Mesothelial cell of epicardium (in vitro differentiated cells): ENCODE measurements at regions not wholly inside any gene's neighbourhood (a gene's known extent, or its start where the extent isn't known, plus 50 kb on each side); places are given as distances from the start of the nearest gene placed in this dataset.

Source experiments
- DNase-seq, 2 experiments: peaks; one replicate each; pipeline ENCODE4 v3.0.0; 2021; ENCODE audit warnings: low spot score in 2 of 2; ENCODE audit not compliant: unreplicated experiment in 2 of 2
- H3K27ac Mint-ChIP-seq: 2 replicates; pipeline ENCODE4 v1.8.0; 2021; ENCODE audit warnings: mixed read lengths
- H3K27me3 Mint-ChIP-seq: 2 replicates; pipeline ENCODE4 v1.8.0; 2021; ENCODE audit warnings: low read depth, mixed read lengths
- H3K36me3 Mint-ChIP-seq: 2 replicates; pipeline ENCODE4 v1.8.0; 2021; ENCODE audit warnings: mixed read lengths
- H3K4me1 Mint-ChIP-seq: 2 replicates; pipeline ENCODE4 v1.8.0; 2021; ENCODE audit warnings: mixed read lengths
- H3K4me3 Mint-ChIP-seq: 2 replicates; pipeline ENCODE4 v1.8.0; 2021; ENCODE audit warnings: mild to moderate bottlenecking, moderate library complexity, mixed read lengths
- H3K9me3 Mint-ChIP-seq: 2 replicates; pipeline ENCODE4 v1.8.0; 2021; ENCODE audit warnings: mixed read lengths
- CTCF ChIP-seq: fragments of 200-600 bp; sonication (generic); IDR thresholded peaks from one replicate; pipeline ENCODE4 v1.5.0; 2021; ENCODE audit warnings: antibody characterized with exemption; ENCODE audit not compliant: unreplicated experiment

- Mint-ChIP-seq H3K9me3 (no peaks in the 10 kb centered on the region), H3K36me3 (no peaks in the 10 kb centered on the region), H3K27me3 (peaks cover 17% of the 10 kb centered on the region), H3K4me3 (no peak overlapping the region), H3K27ac (no peak overlapping the region), H3K4me1 (no peaks in the 10 kb centered on the region)
- DNase-seq = no peak
- TF ChIP-seq CTCF = no peak
These were observed 142.3 kb downstream of the TLE3 start for GRCh38 chr15:69955240-69955894.

- no peaks in the 10 kb centered on the region for H3K4me1 Mint-ChIP-seq
- H3K36me3 Mint-ChIP-seq = no peaks in the 10 kb centered on the region
- no peaks in the 10 kb centered on the region for H3K9me3 Mint-ChIP-seq
- no peak for TF ChIP-seq CTCF
- peaks cover 18% of the 10 kb centered on the region for H3K27me3 Mint-ChIP-seq
- no peak overlapping the region for H3K4me3 Mint-ChIP-seq
- no peak for DNase-seq
- no peak overlapping the region for H3K27ac Mint-ChIP-seq
These were observed 141.3 kb downstream of the TLE3 start for GRCh38 chr15:69956417-69956816.

GRCh38 chr15:69957175-69957574 lies 140.5 kb downstream of the TLE3 start:
- H3K4me3 Mint-ChIP-seq = no peak overlapping the region
- H3K9me3 Mint-ChIP-seq = no peaks in the 10 kb centered on the region
- no peak overlapping the region for H3K27ac Mint-ChIP-seq
- TF ChIP-seq CTCF = no peak
- H3K4me1 Mint-ChIP-seq = no peaks in the 10 kb centered on the region
- H3K27me3 Mint-ChIP-seq = peaks cover 23% of the 10 kb centered on the region
- no peak for DNase-seq
- H3K36me3 Mint-ChIP-seq = no peaks in the 10 kb centered on the region

GRCh38 chr15:69958496-69959084 lies 139.1 kb downstream of the TLE3 start:
- no peaks in the 10 kb centered on the region for H3K9me3 Mint-ChIP-seq
- H3K4me3 Mint-ChIP-seq = no peak overlapping the region

GRCh38 chr15:69962561-69962960 lies 135.2 kb downstream of the TLE3 start:
- Mint-ChIP-seq H3K4me1 (no peaks in the 10 kb centered on the region), H3K27me3 (peaks cover 28% of the 10 kb centered on the region), H3K9me3 (no peaks in the 10 kb centered on the region), H3K27ac (no peak overlapping the region), H3K4me3 (no peak overlapping the region), H3K36me3 (no peaks in the 10 kb centered on the region)
- TF ChIP-seq CTCF = no peak
- DNase-seq = no peak

More at GRCh38 chr15:69958496-69959084, 139.1 kb downstream of the TLE3 start:
- DNase-seq = no peak
- H3K36me3 Mint-ChIP-seq = no peaks in the 10 kb centered on the region
- peaks cover 33% of the 10 kb centered on the region for H3K27me3 Mint-ChIP-seq
- no peaks in the 10 kb centered on the region for H3K4me1 Mint-ChIP-seq
- H3K27ac Mint-ChIP-seq = no peak overlapping the region
- no peak for TF ChIP-seq CTCF
